Activated CD8-positive, alpha-beta memory T cell treated with anti-CD3 and anti-CD28 coated beads for 36 hours (primary cell): ENCODE measurements at regions not wholly inside any gene's neighbourhood (a gene's known extent, or its start where the extent isn't known, plus 50 kb on each side); places are given as distances from the start of the nearest gene placed in this dataset.
"Not testable (repeated sequence)": the region's sequence is repeated elsewhere in the genome, so short reads cannot be mapped to it uniquely, and the experiment has no call there.

Experiments used
- CTCF ChIA-PET: fragments of 350-600 bp; sonication (Branson Sonifier 250); formaldehyde crosslinking; loops from one replicate; lab custom pipeline; 2021; ENCODE audit warnings: antibody characterized with exemption; lab: Charles Lee
- POLR2A ChIA-PET: fragments of 350-600 bp; sonication (Branson Sonifier 250); formaldehyde crosslinking; loops from one replicate; lab custom pipeline; 2021; ENCODE audit warnings: antibody characterized with exemption; lab: Charles Lee

- ChIA-PET CTCF (no interaction called here), POLR2A (no interaction called here)
Measured at GRCh38 chr4:138826754-138827153, 188.8 kb upstream of the NOCT start.

DNA sequence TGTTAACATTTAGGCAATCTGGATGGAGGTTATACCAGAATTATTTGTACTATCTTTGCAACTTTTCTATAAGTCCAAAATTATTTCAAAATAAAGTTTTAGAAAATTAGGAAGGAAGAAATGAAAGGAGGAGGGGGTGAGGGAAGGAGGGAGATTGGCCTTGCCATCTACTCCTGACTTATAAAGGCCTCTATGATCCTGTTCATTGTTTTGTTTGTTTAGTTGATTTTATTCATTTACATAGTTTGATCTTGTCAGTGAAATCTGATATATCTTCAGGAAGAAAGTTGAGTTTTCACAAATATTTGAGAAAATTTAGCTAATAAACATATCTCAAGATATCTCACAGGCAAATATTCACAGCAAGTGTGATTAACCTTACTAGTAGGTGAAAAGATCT lies 189.3 kb upstream of the NOCT start:
- ChIA-PET POLR2A (no interaction called here), CTCF (no interaction called here)

DNA sequence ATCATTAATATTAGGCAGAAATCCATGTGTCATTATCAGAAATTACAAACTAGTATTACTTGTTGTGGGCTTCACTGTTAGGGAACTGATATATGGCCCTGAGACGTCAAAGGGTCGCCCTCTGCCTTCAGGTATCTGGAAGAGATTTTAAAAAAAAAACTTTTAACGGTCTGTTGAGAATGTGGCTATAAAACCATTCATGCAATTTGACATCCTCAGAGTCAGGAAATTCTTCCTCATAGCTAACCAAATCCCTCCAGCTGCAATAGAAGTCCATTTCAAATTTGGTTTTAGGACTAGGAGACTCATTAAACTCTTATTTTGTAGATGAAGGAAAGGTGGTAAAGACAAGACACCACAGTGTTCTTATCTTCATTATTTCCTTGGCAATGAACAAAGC lies 194.2 kb upstream of the NOCT start:
- POLR2A ChIA-PET, result no interaction called here
- CTCF ChIA-PET, result no interaction called here

DNA sequence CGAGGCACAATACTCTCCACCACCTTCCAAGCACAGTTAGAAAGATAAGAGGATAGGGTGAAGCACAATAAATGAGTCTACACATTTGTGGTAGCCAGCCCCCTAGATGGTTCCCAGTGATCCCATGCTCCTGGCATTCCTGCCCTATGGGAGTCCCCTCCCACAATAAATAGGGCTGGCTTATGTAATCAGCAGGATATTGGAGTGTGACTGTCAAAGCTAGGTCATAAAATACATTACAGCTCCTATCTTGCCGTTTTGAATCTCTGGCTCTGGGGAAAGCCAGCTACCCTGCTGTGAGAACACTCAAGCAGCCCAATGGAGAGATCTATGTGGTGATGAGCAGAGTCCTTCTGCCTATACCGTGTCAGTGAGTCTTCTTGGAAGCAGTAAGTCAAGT lies 198.7 kb upstream of the NOCT start:
- ChIA-PET CTCF (no interaction called here), POLR2A (no interaction called here)

DNA sequence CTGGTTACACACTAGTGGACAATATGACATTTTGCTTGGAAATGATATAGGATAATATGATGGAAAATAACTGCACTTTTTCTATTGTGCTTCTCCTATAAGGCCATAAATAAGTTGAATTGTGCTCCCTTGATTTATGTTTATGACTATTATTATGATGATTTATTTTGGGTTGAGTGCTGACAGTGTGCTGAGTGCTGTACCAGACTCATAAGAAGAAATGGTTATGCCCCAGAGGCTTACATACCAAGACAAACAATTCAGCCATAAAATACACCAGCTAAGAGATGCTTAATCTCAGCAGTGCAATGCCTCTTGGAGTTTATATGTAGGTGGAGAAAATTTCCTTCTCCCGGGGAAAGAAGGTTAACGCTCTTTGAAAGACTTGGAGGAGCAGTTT lies 199.8 kb upstream of the NOCT start:
- POLR2A ChIA-PET, result no interaction called here
- CTCF ChIA-PET, result interaction anchor here (0.6 kb wide), 1 partner anchor 68 kb away, joined by 3 read pairs; no protein-coding TSS in a partner anchor

DNA sequence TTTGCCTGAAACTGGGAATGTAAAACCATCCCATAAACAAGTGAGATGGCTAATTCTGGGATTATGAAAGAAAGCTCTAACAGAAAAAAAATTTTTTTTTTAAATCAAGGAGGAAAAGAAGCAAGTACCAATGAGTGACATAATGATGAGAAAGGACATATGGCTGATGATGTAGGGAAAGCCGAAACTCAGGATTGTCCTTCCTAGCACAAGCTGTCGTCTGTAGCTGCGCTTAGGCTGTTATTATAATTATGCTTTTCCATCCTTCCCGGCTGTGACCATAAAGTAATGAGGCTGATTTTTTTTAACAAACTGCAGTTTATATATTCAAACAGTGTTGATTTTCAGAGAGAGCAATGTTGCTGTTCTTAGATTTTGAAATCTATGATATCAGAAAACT lies 209.8 kb upstream of the NOCT start:
- POLR2A ChIA-PET, result no interaction called here
- CTCF ChIA-PET, result no interaction called here

DNA sequence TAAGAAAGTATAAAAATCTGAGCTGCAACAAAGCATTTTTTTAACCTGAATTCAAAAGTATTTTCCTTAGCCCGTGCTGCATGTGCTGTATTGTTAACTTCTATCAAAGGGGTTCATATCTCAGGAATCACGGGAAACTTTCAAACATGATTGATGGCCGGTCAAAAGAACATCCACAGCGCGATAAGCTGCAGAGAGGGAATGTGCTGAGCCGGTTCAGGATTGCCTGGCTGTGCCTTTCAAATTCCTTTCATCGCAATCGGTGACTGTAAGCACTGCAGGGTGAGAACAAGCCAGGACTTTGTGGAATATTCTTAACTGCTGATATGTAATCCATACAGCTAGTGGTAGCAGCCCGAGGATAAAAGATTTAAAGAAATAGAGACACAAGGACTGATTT lies 210.9 kb upstream of the NOCT start:
- ChIA-PET CTCF (no interaction called here), POLR2A (no interaction called here)

GRCh38 chr4:138803051-138803450 lies 212.5 kb upstream of the NOCT start:
- ChIA-PET POLR2A (no interaction called here), CTCF (no interaction called here)

DNA sequence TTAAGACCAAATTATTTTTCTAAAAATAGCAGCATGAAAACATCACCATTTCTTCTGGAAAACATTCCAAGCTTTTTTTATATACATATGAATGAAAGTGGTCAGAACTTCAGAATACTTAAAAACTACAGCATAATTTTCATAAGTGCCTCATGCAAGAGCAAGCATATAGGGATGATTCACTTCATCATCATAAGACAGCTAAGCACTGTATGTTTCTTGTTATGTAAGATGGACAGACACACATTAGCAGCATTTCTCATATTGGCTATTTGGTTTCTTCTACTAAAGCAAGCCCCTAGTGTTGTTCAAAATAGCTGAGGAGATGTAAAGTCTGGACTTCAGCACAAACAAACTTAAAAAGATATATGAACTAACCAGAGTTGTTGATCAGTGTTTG lies 213.1 kb upstream of the NOCT start:
- ChIA-PET POLR2A (no interaction called here), CTCF (no interaction called here)

DNA sequence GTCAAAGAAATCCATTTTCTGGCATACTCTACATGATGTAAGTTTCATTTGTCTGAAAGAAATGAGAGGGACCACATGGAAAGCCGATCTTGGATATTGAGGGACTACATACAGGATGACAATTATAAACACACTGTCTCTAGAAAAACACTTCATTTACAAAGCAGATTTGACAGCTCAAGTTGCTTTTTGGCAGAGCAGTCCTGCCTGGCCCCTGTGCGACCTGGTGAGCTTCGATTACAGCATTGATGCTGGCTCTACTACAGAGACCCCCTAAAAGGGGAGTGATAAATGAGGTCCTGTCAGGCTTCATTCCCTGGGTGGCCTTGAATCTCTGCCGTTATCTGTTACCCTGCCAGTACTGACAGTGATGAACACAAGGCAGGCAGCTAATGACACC lies 215.2 kb upstream of the NOCT start:
- ChIA-PET POLR2A (no interaction called here), CTCF (no interaction called here)

GRCh38 chr4:138798404-138798803 lies 217.2 kb upstream of the NOCT start:
- ChIA-PET CTCF (no interaction called here), POLR2A (no interaction called here)

DNA sequence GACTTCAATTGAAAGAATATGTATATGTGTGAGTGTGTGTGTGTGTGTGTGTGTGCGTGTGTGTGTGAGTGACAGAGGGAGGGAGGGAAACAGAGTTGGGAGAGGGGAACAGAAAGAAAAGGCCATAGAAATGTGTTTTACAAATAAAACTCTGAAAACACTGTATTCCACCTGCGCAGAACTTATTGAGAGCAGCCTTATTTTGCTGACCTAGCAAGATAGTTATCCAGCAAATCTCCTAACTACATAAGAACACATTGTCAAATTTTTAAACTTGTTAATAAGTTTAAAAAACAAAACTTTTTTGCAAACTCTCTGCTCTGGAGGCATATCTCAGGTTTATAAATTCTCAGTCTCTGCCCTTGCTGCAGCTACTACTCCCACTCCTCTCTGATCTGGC lies 217.9 kb upstream of the NOCT start:
- CTCF ChIA-PET, result no interaction called here
- POLR2A ChIA-PET, result no interaction called here

DNA sequence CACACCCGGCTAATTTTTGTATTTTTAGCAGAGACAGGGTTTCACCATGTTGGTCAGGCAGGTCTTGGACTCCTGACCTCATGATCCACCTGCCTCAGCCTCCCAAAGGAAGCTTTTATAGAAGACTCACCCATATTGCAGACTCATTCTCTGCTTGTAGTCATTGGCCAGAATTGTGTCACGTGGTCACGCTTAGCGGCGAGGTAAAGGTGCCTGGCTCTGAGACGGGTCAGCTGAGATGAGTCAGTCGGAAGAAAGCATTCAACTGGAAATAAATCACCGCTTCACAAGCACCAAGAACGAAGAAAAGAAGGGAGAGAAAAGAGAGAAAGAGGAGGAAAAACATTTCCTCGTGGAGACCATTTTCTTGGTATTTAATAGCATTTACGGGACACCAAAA lies 218.8 kb upstream of the NOCT start:
- CTCF ChIA-PET, result no interaction called here
- POLR2A ChIA-PET, result no interaction called here

DNA sequence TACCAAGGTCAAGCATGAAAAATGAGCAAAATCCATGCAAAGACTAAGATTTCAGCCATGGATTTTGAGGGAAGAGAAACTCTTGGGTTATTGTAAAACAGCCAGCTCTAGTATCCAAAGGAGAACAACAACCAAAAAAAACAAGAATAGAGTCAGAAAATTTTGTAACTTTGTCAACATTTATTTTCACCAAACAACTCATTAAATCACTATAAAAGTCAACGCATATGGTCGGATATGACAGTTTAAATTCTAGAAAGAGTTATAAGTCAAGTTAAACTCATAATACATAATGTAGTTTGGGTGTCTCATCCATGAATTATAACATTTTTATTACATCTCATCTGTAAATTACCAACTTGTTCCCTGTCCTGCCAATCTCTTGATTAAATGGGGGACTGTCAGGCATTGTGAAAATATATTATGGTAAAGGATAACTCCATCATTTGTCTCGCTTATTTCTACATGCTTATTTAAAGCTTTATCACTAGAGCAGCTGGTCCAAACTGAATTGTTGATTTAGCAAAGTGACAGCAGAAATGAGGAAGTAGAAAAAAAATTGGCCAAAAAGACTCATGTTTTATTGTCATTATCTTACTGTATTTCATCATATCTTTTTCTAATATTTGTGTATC lies 224.8 kb upstream of the NOCT start:
- POLR2A ChIA-PET, result no interaction called here
- CTCF ChIA-PET, result no interaction called here

DNA sequence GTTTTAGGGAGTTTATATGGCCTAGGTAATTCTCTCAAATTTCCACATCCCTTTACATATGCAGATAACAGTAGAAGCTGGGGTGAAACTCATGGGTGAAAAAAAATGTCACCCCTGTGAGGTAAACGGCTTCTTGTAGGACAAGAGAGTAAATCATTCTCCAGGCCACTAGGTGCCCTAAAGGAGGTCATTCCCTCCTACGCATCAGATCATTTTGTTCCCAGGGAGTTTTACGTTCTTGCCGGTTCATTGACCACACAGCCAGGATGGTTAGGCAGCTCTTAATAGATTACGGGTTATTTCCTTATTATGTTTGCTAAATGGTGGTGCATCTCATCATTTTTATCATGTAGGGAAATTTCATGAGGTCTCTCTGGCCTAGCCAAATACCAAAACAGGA lies 225.8 kb upstream of the NOCT start:
- ChIA-PET CTCF (no interaction called here), POLR2A (no interaction called here)

DNA sequence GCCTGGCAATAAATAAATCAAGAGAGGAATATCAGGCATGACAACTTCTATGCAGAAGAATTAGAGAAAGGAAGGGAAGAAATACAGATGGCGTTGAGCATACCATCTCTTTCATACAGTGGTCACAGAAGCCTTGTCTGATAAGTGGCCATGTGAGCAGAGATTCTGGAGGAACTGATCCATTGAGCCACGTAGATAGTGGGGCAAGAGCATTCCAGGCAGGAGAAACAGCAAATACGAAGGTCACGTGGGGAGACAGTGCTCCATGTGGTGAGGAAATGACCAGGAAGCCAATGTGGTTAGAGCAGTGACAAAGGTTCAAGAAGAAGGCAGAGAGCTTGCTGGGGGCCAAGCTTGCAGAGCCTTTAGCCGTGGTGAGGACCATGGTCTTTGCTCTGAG lies 226.7 kb upstream of the NOCT start:
- POLR2A ChIA-PET, result no interaction called here

DNA sequence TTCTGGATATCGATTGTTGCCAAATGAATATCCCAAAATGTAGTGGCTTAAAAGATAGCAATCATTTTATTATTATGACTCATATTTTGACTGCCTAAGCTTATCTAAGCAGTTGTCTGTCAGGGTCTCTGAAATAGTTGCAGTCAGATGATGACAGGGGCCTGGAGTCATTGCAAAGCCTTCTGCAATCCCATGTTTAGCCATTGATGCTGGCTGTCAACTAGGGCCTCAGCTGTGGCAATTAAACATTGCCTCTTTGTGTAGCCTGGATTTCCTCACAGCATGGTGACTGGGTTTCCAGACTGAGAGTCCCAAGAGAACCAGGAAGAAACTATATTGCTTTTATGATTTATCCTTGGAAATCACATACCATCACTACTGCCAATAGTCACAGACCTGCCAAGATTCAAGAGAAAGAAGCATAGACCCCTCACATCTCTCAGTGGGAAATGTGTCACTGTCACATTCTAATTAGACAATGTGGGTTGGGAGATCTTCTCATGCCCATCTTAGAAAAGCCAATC lies 227.3 kb upstream of the NOCT start:
- ChIA-PET CTCF (no interaction called here), POLR2A (no interaction called here)

More for the DNA sequence above, 226.7 kb upstream of the NOCT start:
- CTCF ChIA-PET, result no interaction called here

GRCh38 chr4:138779761-138780160 lies 235.8 kb upstream of the NOCT start:
- CTCF ChIA-PET, POLR2A ChIA-PET: not testable (repeated sequence)

DNA sequence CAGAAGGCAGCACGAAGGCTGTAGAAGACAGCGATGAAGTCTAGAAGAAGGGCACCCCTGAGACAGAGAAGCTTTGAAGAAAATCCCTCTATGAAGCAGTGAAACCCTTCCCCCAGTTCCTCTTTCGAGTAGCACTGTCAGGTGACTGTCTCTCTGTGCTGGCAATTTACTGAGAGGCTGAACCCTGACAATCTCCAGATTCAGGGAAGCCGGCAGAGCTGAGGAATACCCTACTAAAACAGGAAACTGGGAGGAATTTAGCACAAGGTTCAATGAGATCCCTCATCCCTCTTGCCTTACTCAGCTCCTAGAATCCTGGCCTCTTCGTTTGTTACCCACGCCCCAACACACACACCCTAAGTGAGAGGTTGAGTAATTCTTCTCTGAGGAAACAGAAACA lies 239.7 kb upstream of the NOCT start:
- CTCF ChIA-PET, result no interaction called here
- POLR2A ChIA-PET, result no interaction called here

DNA sequence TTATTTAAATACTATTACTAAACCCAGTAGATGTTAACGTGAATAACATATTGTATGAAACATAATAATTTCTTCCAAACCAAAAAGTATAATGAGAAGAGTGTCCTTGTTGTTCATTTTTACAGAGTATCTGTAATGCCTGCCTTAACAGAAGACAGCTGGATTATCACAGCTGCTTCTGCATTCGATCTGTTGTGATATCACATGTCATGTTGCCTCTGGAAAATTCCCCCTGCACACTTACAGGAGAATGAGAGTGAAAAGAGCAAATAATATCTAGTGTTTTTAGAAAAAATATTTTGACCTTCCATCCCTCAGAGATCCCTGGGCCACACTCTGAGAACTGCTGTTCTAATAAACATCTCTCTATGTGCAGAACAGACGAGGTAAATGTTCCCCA lies 240.1 kb upstream of the NOCT start:
- POLR2A ChIA-PET, result no interaction called here

DNA sequence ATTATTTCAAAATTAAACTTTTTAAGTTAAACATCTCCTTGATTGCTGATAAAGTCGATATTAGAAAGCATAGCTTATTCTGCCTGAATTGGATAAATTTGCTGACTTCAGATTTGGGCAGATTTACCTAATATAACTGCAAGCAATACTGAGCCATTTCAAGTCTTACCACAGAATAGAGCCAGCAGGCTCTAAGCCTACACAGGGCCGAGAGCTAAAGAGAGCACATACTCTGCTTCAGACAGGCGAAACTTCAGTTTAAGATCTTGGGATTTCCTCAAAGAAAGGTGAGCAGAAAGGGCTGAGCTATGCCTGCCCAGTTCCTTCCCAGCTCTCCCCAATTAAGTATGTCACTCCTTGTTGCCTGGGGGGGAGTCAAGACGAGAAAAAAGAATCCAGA lies 240.6 kb upstream of the NOCT start:
- POLR2A ChIA-PET, result no interaction called here
- CTCF ChIA-PET, result no interaction called here

More for the DNA sequence above, 240.1 kb upstream of the NOCT start:
- CTCF ChIA-PET, result no interaction called here

DNA sequence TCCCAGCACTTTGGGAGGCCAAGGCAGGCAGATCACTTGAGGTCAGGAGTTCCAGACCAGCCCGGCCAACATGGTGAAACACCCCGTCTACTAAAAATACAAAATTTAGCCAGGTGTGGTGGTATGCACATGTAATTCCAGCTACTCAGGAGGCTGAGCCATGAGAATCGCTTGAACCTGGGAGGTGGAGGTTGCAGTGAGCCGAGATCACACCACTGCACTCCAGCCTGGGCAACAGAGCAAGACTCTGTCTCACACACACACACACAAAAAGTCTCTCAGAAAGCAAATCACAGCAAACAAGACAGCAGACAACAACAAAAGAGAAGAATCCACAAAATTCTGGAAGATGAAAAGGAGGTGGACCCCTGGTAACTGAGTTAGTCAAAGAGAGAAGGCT lies 241.5 kb upstream of the NOCT start:
- CTCF ChIA-PET, POLR2A ChIA-PET: not testable (repeated sequence)
